ENCODE measurements at regions not wholly inside any gene's neighbourhood (a gene's known extent, or its start where the extent isn't known, plus 50 kb on each side); places are given as distances from the start of the nearest gene placed in this dataset.

GRCh38 chr2:195304310-195304709 lies 352.7 kb upstream of the SLC39A10 start:
- no peak for TF ChIP-seq POLR2AphosphoS5 (IDR thresholded peaks at IDR 0.05)
- TF ChIP-seq CTCF (IDR thresholded peaks at IDR 0.05 in 8 of 11, conservative IDR thresholded peaks at IDR 0.05 in 3 of 11) = no peak
- TF ChIP-seq POLR2A (IDR thresholded peaks at IDR 0.05) = no peak

All from spleen (tissue), 7 donors.